GM21423 (cell line): ENCODE measurements at regions not wholly inside any gene's neighbourhood (a gene's known extent, or its start where the extent isn't known, plus 50 kb on each side); places are given as distances from the start of the nearest gene placed in this dataset.

Source experiments
- ATAC-seq: cut with Tn5 transposase; IDR thresholded peaks from one replicate; pipeline ENCODE4 v1.9.1; 2021; ENCODE audit warnings: mild to moderate bottlenecking, moderate library complexity; ENCODE audit not compliant: unreplicated experiment

DNA sequence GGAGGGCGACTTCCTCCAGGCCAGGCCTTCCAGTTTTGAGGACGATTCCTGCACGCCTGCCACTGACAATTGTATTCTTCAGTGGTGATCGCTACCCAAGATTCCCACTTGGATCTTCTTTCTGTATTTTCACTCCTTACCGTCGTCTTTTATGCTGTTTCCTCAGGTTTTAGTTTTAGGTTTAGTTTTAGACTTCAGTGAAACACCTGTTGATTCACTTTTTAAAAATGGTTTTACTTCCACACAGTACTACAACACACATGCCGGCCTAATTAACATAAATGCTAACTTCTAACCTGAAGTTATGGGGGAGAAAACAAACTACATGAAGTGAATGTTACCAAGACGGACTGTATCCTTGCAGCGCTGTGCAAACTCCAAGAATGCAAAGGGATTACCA is 530.6 kb upstream of the MGMT start:
- ATAC-seq = no peak

DNA sequence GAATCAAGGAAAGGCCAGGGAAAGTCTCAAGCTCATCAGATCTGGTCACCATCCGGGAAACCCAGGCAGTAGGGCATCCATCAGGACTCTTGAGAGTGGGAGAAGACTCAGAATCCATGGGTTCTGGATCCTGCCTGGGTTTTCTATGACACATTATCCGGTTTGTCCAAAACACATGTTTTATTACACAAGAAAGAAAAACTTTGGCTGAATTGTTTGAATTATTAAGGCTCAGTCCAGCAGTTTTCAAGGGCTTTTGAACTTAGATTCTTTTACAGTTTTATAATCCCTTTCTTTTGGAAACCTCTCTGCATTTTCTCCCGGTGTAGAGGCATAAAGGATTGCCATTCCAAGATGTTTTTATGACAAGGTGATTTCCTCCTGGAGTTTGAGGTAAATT is 528.5 kb upstream of the MGMT start:
- no peak for ATAC-seq

DNA sequence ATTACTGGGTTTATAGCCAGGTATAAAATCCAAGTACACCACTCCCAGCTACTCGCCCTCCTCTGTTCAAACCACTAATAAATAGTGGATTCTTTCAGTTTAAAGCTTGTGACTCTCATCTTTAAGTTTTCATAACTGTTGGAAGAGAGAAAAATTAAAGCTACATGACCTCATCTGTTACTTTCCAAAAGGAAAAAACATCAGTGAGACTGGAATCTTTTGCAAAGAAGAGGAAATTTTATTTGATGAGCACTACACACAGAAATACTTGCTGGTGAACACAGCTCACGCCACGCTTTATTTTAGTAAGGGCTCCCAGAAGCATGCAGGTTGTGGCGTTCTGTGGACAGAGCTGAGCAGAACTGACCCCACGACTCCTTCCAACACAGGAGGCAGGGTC is 527.0 kb upstream of the MGMT start:
- ATAC-seq = no peak

DNA sequence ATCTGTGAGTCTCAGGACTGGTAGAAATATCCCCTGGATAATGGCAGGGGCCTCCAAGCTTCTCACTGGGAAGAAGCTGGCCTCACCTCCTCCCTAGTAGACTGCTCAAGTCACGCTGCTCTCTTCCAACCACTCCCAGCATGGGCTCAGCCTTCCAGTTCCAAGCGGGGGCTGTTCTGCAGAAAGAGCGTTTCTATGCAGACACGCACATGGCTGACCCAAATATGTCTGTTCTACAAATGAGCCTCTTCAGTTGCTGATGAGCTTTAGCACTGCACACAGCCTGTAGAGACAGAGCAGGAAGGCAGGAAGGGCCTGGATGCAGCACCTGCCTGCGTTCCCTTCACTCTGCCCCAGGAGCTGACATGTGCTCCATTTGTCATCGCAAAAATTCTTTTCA is 523.9 kb upstream of the MGMT start:
- no peak for ATAC-seq

DNA sequence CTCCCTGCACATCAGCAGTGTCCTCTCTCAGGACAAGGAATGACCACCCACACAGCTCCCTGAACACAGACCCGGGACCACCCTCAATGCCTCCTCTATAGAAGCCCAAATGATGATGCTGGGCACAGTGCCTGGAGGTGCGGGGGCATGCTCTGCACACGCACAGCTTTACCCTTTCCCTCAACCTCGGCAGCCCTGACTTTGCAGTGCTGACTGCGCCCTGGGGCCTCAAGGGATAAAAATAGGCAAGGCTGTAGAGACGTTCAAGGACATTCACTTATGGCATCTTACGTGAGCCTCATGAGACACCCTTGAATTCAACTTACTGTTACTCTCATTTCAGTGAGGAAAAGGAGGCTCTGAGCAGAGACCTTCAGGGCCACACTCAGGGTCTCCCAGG is 521.6 kb upstream of the MGMT start:
- no peak for ATAC-seq

DNA sequence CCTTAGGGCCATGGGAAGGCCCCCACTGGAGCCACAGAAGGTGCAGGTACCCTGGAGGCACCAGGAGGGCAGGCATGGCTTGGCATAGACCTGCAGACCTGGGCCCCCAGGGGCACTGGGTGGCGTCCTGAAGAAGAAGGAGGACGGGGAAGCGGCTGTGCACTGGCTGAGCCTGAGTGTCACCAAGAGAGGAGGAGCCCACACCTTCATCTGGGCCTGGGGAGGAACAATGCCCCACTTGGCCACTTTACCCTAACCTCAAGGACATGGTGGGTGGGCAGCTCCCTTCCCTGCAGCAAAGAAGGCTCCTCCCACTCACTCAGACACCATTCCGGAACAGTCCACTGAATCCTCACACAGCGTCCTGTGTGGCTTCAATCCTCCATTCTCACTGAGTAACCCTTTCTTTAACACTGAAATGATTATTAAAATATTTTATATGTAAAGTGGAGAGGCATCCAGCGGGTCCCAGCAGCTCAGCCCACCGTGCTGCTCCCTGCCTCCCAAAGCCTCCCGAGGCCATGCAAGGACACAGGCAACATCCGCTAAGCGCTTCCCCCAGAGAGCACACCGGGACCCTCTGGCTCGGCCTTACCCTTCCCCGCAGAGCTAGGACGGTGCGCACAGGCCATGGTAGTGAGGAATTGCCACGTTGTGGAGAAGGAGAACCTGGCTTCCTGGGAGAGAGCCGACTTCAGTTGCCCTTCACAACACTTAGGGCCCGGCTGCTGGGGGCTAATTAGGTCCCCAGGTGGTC is 516.7 kb upstream of the MGMT start:
- ATAC-seq = no peak

DNA sequence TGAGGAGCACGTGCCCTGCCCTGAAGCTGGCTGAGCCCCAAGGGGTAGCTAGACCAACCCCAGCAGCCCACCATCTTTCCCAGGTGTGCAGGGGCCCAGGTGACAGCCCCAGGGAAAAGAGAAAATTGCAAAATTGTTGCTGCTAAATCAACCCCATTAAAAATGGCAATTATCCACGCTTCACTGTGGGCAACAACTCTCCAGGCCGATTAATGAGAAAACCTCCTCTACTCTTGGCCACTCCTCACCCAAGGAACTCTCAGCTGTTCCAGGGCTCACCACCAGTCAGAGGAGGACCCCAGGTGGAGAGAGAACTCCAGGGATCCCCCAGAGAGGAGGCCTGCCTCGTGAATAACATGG is 516.1 kb upstream of the MGMT start:
- ATAC-seq = no peak

DNA sequence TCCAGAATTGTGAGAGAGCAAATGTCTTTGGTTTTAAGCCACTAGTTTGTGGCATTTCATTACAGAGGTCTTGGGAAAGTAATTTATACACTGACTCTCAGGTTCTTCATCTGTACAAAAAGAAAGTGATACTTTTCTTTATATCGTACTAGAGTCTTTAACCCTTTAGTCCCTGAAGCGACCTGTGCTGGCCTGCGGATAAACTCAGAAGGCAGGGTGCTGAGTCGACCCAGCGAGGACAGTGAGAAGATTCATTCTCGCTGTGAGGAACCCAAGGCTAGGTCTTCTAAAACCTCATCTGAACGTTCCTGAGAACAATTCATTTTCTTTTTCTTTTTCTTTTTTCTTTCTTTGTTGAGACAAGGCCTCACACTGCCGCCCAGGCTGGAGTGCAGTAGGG is 514.2 kb upstream of the MGMT start:
- ATAC-seq = no peak

DNA sequence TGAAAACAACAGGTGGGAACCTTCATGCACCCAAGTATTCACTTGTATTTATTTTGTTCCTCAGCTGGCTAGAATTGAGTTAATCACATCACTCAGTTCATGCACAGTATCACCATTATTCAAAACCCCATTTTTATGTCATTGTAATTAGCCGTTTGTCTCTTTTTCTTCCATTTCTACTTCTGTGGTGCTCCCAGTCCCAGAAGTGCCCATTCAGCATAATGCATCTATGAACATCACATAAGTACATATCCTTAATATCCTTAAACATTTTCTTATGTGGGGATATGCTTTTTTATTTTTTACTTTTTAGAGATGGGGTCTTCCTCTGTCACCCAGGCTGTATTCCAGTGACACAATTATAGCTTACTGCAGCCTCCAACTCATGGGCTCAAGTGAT is 510.9 kb upstream of the MGMT start:
- ATAC-seq = no peak

DNA sequence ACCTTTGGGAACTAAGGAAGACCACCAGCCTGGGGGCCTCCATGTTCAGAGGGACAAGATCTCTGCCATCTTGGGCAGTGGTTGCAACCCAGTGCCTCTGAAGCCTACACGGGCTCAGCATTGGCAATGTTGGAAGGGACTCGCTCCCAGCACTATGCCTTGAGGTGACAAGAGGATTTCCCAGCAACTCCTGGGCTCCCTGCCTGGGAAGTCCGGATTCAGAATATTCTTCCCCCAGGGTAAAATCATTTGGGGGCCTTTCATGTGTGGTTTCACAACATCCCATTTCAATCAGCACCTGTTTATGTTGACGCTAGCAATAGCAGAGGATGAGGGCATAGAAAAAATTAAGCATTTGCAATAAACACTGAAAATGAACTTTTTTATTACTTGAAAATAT is 509.8 kb upstream of the MGMT start:
- ATAC-seq = no peak

DNA sequence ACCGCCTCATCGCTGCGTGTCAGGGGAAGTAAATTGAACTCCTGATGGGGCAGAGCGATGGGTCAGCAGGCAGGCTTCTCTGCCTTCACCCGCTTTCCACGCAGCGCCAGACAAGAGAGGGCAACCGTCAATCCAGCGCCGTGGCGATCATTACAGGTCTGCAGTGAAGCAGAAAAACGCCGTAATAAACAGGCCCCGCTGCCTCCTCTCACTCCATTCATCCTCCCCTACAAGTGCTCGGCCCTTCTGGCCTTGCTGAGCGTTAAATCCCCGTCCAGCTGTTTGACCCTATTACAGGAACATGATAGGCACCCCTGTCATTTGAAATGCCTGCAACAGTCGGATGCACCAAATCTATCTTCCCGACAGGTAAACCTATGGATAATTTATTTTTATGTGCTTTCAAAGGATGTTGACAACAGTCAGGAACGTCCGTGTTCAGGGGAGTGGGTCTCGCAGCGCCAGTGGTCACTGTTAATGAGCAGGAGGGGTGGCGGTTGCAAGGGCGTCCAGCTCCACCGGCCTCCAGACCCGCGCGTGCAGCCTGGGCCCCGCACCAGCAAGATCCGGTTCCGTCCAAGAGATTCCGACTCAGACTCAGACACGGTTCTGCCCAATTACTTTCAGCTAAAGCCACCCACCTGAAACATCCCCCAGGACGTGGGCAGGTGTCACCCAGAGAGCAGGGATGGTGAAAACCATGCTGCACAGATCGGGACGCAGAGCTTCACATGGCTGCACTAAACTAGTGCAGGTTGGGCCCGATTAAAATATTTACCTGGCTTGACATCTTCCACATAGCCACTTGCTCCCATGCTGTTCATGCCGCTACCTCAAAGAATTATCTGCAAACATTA is 508.0 kb upstream of the MGMT start:
- ATAC-seq = no peak

DNA sequence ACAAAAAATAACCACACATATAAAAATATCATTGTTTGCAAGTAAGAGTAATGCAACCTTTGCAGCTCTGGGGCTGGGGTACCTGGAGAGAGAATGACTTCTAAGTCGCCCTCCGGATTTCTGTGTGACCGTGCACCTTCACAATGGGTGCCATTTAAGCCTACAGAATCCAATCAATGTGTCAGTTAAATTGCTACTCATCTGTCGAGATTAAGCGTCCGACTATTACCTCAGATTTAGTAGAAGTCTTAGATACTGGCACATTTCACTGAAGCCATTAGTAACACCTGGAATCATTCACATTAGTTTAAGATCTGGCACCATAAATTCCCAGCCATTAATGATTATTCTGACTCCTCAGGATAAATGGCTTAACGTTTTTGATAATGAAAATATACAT is 507.3 kb upstream of the MGMT start:
- no peak for ATAC-seq

DNA sequence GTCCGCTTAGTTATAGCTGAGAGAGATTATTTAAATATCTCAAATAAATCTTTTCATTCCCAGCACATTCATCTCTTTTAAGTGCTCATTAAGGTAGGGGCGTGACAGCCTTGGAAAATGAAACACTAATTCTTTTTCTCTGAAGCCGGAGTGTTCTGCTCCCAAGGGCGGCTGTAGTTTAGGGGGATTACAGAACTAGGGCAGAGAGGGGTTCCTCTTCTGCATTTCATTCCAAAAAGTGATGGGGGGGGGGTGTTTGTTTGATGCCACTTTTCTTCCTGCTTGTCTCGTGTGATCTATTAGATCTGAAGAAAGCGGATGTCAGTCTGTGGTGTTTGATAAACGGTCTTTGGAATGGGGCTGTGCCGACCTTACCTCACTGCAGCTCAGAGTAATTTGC is 506.5 kb upstream of the MGMT start:
- no peak for ATAC-seq

DNA sequence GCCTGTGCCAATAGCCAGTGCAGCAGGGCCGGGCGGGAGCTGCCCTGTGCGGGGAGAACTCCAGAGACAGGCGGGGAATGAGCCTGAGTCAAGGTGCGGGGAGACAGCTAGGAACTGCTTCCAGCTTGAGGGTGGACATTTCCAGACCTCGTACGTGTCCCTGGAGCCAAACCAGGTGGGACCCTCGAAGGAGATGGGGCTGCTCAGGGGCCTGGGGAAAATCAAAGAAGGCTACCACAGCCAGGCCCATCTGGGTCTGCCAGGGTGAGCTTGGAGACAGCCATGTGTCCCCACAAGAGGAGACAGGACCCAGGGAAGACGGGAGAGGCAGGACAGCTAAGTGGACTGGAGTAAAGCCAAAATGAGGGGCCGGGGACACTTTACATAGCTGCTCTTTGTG is 504.9 kb upstream of the MGMT start:
- ATAC-seq = no peak

DNA sequence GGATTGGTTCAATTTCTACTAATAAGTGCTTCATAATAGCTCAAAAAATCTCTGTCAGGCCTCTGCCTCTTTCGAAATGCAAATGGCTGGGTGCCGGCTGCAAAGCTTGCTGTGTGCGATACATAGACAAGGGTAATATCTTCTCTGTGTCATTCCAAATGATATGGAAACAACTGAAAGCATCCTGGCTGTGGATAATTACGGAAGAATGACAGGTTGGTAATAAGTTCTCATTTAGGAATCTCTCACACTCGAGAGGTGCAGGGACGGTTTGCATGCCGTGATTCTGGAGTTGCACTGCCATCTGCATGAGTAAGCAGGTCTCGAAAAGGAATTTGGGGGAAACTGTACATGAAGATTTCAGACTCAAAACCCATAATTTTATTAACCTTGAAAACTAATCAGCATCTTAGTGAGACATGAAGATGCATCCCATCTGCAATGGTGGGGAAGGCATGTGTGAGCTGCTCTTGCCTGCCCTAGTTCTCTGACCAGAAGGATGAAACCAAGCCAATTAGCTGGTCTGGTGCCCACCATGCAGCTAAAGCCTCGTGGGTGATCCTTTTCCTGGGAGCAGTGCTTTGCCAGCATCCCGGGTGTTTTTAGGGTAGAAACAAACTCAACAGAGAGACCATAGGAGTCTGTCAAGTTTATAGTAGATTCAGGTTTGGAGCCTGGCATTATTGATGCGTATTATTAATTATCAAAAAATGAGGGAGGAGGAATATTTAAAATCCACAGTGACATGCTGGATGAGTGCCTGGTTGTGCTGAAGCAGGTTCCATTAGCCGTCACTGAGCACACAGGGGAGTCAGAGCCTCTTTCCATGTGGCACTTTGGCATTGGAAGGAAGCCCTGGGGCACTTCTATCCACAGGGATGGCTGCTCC is 503.6 kb upstream of the MGMT start:
- ATAC-seq = no peak

DNA sequence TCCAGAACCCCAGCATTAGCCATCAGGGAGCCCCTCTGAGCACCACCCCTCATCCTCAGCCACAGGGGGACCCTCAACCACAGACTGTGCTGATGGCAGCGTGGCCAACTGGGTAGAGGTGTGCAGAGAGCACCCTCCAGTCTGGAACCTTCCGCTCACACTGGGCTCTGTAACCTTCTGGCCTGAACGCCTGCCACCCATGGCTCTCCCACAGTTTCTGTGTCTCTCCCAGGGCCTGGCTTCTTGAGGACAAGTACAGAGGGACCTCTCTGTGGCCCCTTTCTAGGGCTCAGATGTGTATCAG is 503.0 kb upstream of the MGMT start:
- ATAC-seq = no peak

DNA sequence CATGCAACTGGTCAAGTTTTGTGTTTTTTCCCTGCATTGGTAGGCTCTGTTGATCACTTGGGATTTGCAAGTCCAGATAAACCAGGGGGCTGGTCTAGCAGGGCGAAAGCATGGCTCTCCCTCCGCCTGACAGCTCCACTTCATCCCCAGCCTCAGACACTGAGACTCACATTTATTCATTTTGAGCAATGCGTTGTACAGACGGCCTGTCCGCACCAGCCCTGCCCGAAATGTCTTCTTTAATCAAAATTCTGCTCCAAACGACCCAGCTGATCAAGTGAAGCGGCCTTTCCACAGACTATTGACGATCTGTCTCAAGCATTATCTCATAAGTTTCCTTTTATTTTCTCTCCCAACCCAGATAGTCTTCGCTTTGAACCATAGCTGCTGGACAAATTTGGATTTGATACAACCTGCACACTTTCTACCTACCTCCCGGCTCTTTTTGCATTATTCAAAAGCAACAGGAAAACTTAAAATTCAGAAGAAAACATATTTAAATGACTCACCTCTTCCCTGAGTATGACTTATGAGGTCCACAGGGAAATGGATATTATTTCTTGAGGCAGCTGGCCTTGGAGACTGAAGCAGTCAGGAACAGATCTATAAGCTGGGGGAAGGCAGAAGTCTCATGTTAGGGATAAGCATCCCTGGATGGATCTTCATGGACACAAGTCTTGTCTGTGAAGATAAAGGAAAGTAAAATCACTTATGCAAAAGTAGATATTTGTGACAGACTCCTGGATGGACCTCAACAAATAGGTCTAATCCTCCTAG is 498.9 kb upstream of the MGMT start:
- ATAC-seq = no peak

DNA sequence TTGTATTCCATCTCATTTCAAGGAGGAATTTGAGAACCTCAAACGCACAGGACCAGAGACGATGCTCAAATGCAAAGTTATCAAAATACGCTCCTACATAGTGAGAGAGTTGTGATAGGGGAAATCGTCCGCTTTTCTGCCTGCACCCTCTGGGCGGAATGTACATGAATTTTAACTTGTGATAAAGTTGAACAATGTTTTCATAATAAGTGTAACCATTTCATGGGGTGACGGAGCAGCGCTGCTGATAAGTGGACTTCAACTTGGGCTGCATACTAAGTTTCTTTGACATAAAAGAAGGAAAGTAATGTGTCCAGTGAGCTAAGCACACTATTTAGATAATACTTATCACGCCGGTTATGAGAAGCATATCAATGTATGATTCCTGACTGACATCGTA is 497.5 kb upstream of the MGMT start:
- ATAC-seq = no peak

DNA sequence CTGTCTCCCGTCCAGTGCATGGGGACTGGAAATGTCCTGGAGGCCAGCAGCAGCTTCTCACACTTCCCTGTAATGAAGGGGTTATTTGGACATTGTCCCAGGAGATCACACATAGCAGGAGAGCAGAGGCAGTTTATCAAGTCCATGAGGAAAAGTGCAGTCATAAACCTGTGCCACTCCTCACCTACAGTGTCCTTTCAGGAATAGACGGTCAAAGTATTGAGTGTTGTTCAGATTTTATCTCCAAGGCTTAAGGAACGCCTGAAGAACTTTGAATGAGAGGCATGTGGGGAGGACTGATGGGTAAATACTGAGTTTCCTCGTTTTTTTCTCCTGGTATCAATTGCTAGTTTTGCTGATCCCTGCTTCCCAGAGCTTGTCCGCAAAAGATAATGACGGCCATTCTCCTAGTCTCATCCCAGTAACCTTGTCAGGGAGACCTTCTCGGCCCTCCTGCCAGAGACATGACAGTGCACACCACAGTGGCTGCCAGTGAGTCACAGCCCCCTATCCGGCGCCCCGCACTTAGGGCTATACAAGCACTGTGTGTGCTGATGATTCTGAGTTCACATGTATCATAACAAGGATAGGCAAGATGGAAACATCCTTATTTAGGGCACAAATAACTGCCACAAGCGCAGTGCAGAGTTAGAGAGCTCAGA is 495.5 kb upstream of the MGMT start:
- ATAC-seq = no peak

DNA sequence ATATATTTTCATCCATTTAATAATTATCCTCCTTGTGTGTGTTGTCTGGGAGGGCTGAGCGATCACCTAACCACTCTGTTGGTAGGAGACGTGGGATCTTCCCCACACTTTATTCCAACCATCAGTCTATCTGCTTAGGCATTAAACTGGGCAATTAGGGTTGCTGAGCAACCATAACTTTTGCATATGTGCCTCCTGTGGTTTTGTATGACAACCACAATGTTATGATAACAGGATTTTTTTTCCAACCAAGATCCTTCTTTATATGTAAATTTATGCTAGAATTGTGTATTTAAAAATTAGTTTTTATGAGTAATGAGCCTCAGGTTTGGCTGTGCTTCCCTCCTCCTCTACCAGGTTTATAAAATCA is 495.0 kb upstream of the MGMT start:
- ATAC-seq = no peak

DNA sequence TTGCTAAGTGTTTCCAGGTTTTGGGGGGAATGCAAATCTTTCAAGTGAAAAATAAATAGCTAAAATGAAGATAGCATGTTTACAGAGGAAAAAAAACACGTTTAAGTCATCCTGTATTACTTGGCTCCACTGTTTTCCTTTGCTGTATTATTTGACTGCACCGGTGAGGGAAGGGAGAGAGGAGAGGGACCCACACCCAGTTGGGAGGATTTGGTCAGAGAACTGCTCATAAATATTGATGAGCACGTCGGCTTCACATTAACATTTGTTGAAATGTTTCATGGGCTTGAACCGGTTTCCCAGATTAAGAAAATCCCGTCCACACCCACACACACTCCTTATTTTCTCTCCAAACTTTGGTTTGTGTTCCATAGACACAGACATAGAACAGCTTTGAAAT is 493.8 kb upstream of the MGMT start:
- no peak for ATAC-seq
